GM13977 (cell line): ENCODE measurements at regions not wholly inside any gene's neighbourhood (a gene's known extent, or its start where the extent isn't known, plus 50 kb on each side); places are given as distances from the start of the nearest gene placed in this dataset.

Source experiments
- DNase-seq: peaks from one replicate; pipeline ENCODE4 v3.0.0; 2012; ENCODE audit warnings: low spot score
- CTCF ChIP-seq: IDR thresholded peaks from 2 replicates; pipeline ENCODE4 v1.5.1; 2012; ENCODE audit warnings: mild to moderate bottlenecking, control low read depth; ENCODE audit not compliant: insufficient read depth; ENCODE audit errors: extremely low read depth, missing control alignments
- in situ Hi-C: fragments of 300-500 bp; cut with MboI; formaldehyde crosslinking; loops from one replicate; pipeline ENCODE4 v1.12.0; 2022; ENCODE audit warnings: low sequenced_read_pairs, low pct_unique_long_range_greater_than_20kb, mixed read lengths, inconsistent platforms; ENCODE audit not compliant: unreplicated experiment

GRCh38 chr2:7407906-7408680, 490.9 kb downstream of the RNF144A start:
- TF ChIP-seq CTCF: no peak
- no peak for DNase-seq
- in situ Hi-C loops: no loop called here

- no peak for DNase-seq
- in situ Hi-C loops: no loop called here
- no peak for TF ChIP-seq CTCF
These were observed 494.5 kb downstream of the RNF144A start for GRCh38 chr2:7411691-7412090.

- in situ Hi-C loops: no loop called here
- TF ChIP-seq CTCF: no peak
- DNase-seq: no peak
These were observed 500.9 kb downstream of the RNF144A start for GRCh38 chr2:7417845-7418742.

GRCh38 chr2:7419186-7419585, 502.0 kb downstream of the RNF144A start:
- TF ChIP-seq CTCF: no peak
- no peak for DNase-seq
- in situ Hi-C loops: no loop called here

GRCh38 chr2:7419814-7420311, 502.7 kb downstream of the RNF144A start:
- in situ Hi-C loops: loop anchor here (10.0 kb wide), 1 partner anchor 1265 kb away; the partner anchor contains the start of gene ID2
- no peak for DNase-seq
- no peak for TF ChIP-seq CTCF

GRCh38 chr2:7420530-7420929, 503.3 kb downstream of the RNF144A start:
- no peak for TF ChIP-seq CTCF
- no peak for DNase-seq
- in situ Hi-C loops: loop anchor here (10.0 kb wide), 1 partner anchor 1264 kb away; the partner anchor contains the start of gene ID2
